PC-3 (cell line): ENCODE measurements at regions not wholly inside any gene's neighbourhood (a gene's known extent, or its start where the extent isn't known, plus 50 kb on each side); places are given as distances from the start of the nearest gene placed in this dataset.

ENCODE experiments used
- ATAC-seq: fragments of 200-7000 bp; cut with Tn5 transposase; 2 replicates; pipeline ENCODE4 v1.9.1; 2020; ENCODE audit warnings: mild to moderate bottlenecking, moderate library complexity
- BruUV-seq: library from RNA; stranded (reverse); fragments of 400-500 nt; replicated peaks from 2 replicates; lab custom pipeline; 2021; lab: Mats Ljungman, UMichigan
- CTCF ChIA-PET: fragments of 300-600 bp; sonication (Branson Sonifier 250); formaldehyde crosslinking; loops from one replicate; lab custom pipeline; 2022; ENCODE audit warnings: antibody characterized with exemption; lab: Charles Lee
- POLR2A ChIA-PET: fragments of 300-600 bp; sonication (Branson Sonifier 250); formaldehyde crosslinking; loops from one replicate; lab custom pipeline; 2022; ENCODE audit warnings: antibody characterized with exemption; ENCODE audit not compliant: unreplicated experiment; lab: Charles Lee
- DNase-seq: peaks from one replicate; pipeline ENCODE4 v3.0.0-alpha.2; 2015
- H2AFZ ChIP-seq: fragments of 300-600 bp; sonication (generic); 2 replicates; pipeline ENCODE4 v1.6.0; 2016; ENCODE audit warnings: antibody characterized with exemption, low read length
- H3F3A ChIP-seq: fragments of 300-600 bp; sonication (generic); one replicate; pipeline ENCODE4 v1.6.0; 2017; ENCODE audit warnings: antibody characterized with exemption, low read length, control low read depth, mild to moderate bottlenecking; ENCODE audit not compliant: unreplicated experiment
- H3K27ac ChIP-seq: fragments of 300-600 bp; sonication (generic); 2 replicates; pipeline ENCODE4 v1.5.1; 2016; ENCODE audit warnings: mild to moderate bottlenecking, low read length
- H3K27me3 ChIP-seq: fragments of 300-600 bp; sonication (generic); 2 replicates; pipeline ENCODE4 v1.6.1; 2016; ENCODE audit warnings: low read length, mixed read lengths
- H3K36me3 ChIP-seq: fragments of 300-600 bp; sonication (generic); 2 replicates; pipeline ENCODE4 v1.6.1; 2016; ENCODE audit warnings: low read depth, mixed run types, low read length, mixed read lengths
- H3K4me1 ChIP-seq: fragments of 300-600 bp; sonication (generic); 2 replicates; pipeline ENCODE4 v1.5.1; 2016; ENCODE audit warnings: low read length; ENCODE audit not compliant: insufficient read depth
- H3K4me2 ChIP-seq: fragments of 300-600 bp; sonication (generic); 2 replicates; pipeline ENCODE4 v1.6.0; 2016; ENCODE audit warnings: low read length
- H3K4me3 ChIP-seq: fragments of 300-600 bp; sonication (generic); 2 replicates; pipeline ENCODE4 v1.5.1; 2016; ENCODE audit warnings: mild to moderate bottlenecking, low read length, mixed read lengths
- H3K79me2 ChIP-seq: fragments of 300-600 bp; sonication (generic); 2 replicates; pipeline ENCODE4 v1.6.1; 2017; ENCODE audit warnings: low read length, mixed read lengths
- H3K9ac ChIP-seq: fragments of 300-600 bp; sonication (generic); 2 replicates; pipeline ENCODE4 v1.6.0; 2016; ENCODE audit warnings: mild to moderate bottlenecking, low read length
- H3K9me2 ChIP-seq: fragments of 300-600 bp; sonication (generic); replicated peaks from 2 replicates; pipeline ENCODE4 v1.6.1; 2016; ENCODE audit warnings: mixed run types, low read length, mixed read lengths
- H3K9me3 ChIP-seq: fragments of 300-600 bp; sonication (generic); 2 replicates; pipeline ENCODE4 v1.6.1; 2016; ENCODE audit warnings: low read length, mixed read lengths
- H4K20me1 ChIP-seq: fragments of 300-600 bp; sonication (generic); 2 replicates; pipeline ENCODE4 v1.6.1; 2016; ENCODE audit warnings: low read length, mixed read lengths
- CTCF ChIP-seq: fragments of 300-600 bp; sonication (generic); conservative IDR thresholded peaks from 2 replicates; pipeline ENCODE4 v1.5.1; 2017; ENCODE audit warnings: antibody characterized with exemption, low read depth, mild to moderate bottlenecking, low read length
- EZH2 ChIP-seq: fragments of 300-600 bp; sonication (generic); IDR thresholded peaks from one replicate; pipeline ENCODE4 v1.6.1; 2017; ENCODE audit warnings: antibody characterized with exemption, mild to moderate bottlenecking, low read length; ENCODE audit not compliant: unreplicated experiment
- EZH2phosphoT487 ChIP-seq: fragments of 300-600 bp; sonication (generic); IDR thresholded peaks from 2 replicates; pipeline ENCODE4 v1.6.1; 2018; ENCODE audit warnings: mild to moderate bottlenecking, antibody characterized with exemption, low read length, borderline replicate concordance
- intact Hi-C: fragments of 100-400 bp; cut with micrococcal nuclease; formaldehyde crosslinking; loops from 2 replicates; pipeline ENCODE4 v1.9.0; 2023

- H2AFZ ChIP-seq: no peak overlapping the region
- no TSS peak for BruUV-seq
- ATAC-seq (no peak), DNase-seq (no peak)
- POLR2A ChIA-PET: no interaction called here
- no peaks in the 10 kb centered on the region for H3K9me3 ChIP-seq
- CTCF ChIA-PET: no interaction called here
- no peak overlapping the region for H3K27ac ChIP-seq
- H3K36me3 ChIP-seq: no peaks in the 10 kb centered on the region
- H4K20me1 ChIP-seq: no peaks in the 10 kb centered on the region
- H3K27me3 ChIP-seq: peaks cover 12% of the 10 kb centered on the region
- no peak overlapping the region for H3K4me3 ChIP-seq
- intact Hi-C loops: no loop called here
- H3K4me1 ChIP-seq: no peaks in the 10 kb centered on the region
- no peak overlapping the region for H3K9ac ChIP-seq
- H3K79me2 ChIP-seq: no peaks in the 10 kb centered on the region
- TF ChIP-seq EZH2: no peak
- H3K4me2 ChIP-seq: no peak overlapping the region
- H3F3A ChIP-seq: no peaks in the 10 kb centered on the region
- no peaks in the 10 kb centered on the region for H3K9me2 ChIP-seq
Measured at GRCh38 chr16:86708431-86708830, 130.1 kb downstream of the FOXL1 start.

- intact Hi-C loops: no loop called here
- Histone ChIP-seq H2AFZ (no peak overlapping the region), H3K4me3 (no peak overlapping the region), H3K79me2 (no peaks in the 10 kb centered on the region), H3K27ac (no peak overlapping the region), H3K4me2 (no peak overlapping the region), H3K9me3 (no peaks in the 10 kb centered on the region), H3F3A (no peaks in the 10 kb centered on the region), H4K20me1 (no peaks in the 10 kb centered on the region), H3K9ac (no peak overlapping the region), H3K27me3 (peaks cover 12% of the 10 kb centered on the region), H3K36me3 (no peaks in the 10 kb centered on the region), H3K9me2 (no peaks in the 10 kb centered on the region), H3K4me1 (no peaks in the 10 kb centered on the region)
- DNase-seq (no peak), ATAC-seq (no peak)
- no TSS peak for BruUV-seq
- CTCF ChIA-PET: no interaction called here
- POLR2A ChIA-PET: no interaction called here
- TF ChIP-seq EZH2phosphoT487: no peak
- no peak for TF ChIP-seq EZH2
- TF ChIP-seq CTCF: no peak
Measured at GRCh38 chr16:86709103-86709502, 130.8 kb downstream of the FOXL1 start.

- H3K4me3 ChIP-seq: no peak overlapping the region
- H3K36me3 ChIP-seq: no peaks in the 10 kb centered on the region
- CTCF ChIA-PET: no interaction called here
- H2AFZ ChIP-seq: no peak overlapping the region
- no peaks in the 10 kb centered on the region for H3K4me1 ChIP-seq
- DNase-seq (no peak), ATAC-seq (no peak)
- no peak overlapping the region for H3K9ac ChIP-seq
- H3K27me3 ChIP-seq: peaks cover 12% of the 10 kb centered on the region
- POLR2A ChIA-PET: no interaction called here
- TF ChIP-seq EZH2phosphoT487: no peak
- no peak for TF ChIP-seq EZH2
- no peak for TF ChIP-seq CTCF
- no peaks in the 10 kb centered on the region for H4K20me1 ChIP-seq
- H3K9me3 ChIP-seq: no peaks in the 10 kb centered on the region
- no peak overlapping the region for H3K27ac ChIP-seq
- no peaks in the 10 kb centered on the region for H3K9me2 ChIP-seq
- H3K79me2 ChIP-seq: no peaks in the 10 kb centered on the region
- H3K4me2 ChIP-seq: no peak overlapping the region
- no peaks in the 10 kb centered on the region for H3F3A ChIP-seq
- BruUV-seq: no TSS peak
- intact Hi-C loops: no loop called here
Measured at GRCh38 chr16:86709902-86710601, 131.7 kb downstream of the FOXL1 start.
